Adrenal gland (tissue), 9 donors: ENCODE measurements at regions not wholly inside any gene's neighbourhood (a gene's known extent, or its start where the extent isn't known, plus 50 kb on each side); places are given as distances from the start of the nearest gene placed in this dataset.

ENCODE experiments used
- DNase-seq, 7 donors: peaks; one replicate each; pipeline ENCODE4 v3.0.0-alpha.2; 2019 to 2020
- H3K27ac ChIP-seq, 5 donors: fragments of 200-600 bp; sonication (generic) in 4 of 5; 1 replicate in 3 of 5; 2 replicates in 2 of 5; pipeline versions ENCODE4 v1.5.1 to v1.8.0; 2016 to 2020; ENCODE audit warnings: mild to moderate bottlenecking in 1 of 5
- H3K27me3 ChIP-seq: fragments of 200-600 bp; 2 replicates; pipeline ENCODE4 v1.8.0; 2021
- H3K36me3 ChIP-seq, 2 donors: fragments of 200-600 bp; replicated peaks in 1 of 2; 1 replicate in 1 of 2; 2 replicates in 1 of 2; pipeline versions ENCODE4 v1.5.1 to v1.8.0; 2018 to 2022
- H3K4me1 ChIP-seq, 2 donors: fragments of 200-600 bp; replicated peaks in 1 of 2; 1 replicate in 1 of 2; 2 replicates in 1 of 2; pipeline versions ENCODE4 v1.5.1 to v1.8.0; 2018 to 2021
- H3K4me3 ChIP-seq, 4 donors: fragments of 200-600 bp; sonication (generic) in 3 of 4; one replicate each; pipeline ENCODE4 v1.5.1; 2016 to 2018
- H3K9me3 ChIP-seq, 3 donors: fragments of 200-600 bp; sonication (generic) in 1 of 3; replicated peaks in 1 of 3; 1 replicate in 2 of 3; 2 replicates in 1 of 3; pipeline versions ENCODE4 v1.5.1 to v1.8.0; 2016 to 2021
- POLR2A ChIP-seq, 2 donors: fragments of 450-650 bp; IDR thresholded peaks; one replicate each; pipeline ENCODE4 v1.6.1; 2017; ENCODE audit warnings: antibody characterized with exemption in 2 of 2, mild to moderate bottlenecking in 2 of 2, moderate library complexity in 1 of 2
- WGBS, 4 donors: extraction: QIAGEN DNeasy Blood & Tissue Kit in 2 of 4; methylation state at CpG; one replicate each; pipeline versions ENCODE4 v1.1.5 to v1.1.7; 2013 to 2017; 5-methylcytosine and 5-hydroxymethylcytosine counted together
- intact Hi-C, 2 donors: fragments of 100-400 bp; cut with DNase I; formaldehyde crosslinking; loops; one replicate each; pipeline versions ENCODE4 v1.14.1 to v1.15.0; 2022 to 2023
- TF ChIP-seq, protein P1 (sequence below), 6 experiments: fragments of 450-650 bp in 4 of 6; fragments of 200-600 bp in 2 of 6; sonication (generic) in 1 of 6; IDR thresholded peaks; 1 replicate in 5 of 6; 2 replicates in 1 of 6; pipeline versions ENCODE4 v1.5.1 to v1.8.0; 2016 to 2021; ENCODE audit warnings: antibody characterized with exemption in 6 of 6, mild to moderate bottlenecking in 2 of 6, moderate library complexity in 1 of 6
- donor health status: healthy with polysubstance abuse.
- donor health status: Bipolar disorder and iron deficiency.
- donor health status: DM: yes; HTN: yes; CAD: no.
- donor health status: DM: no; HTN: no; CAD: no.
- donor health status: DM: no; HTN: no; CAD: no.

DNA sequence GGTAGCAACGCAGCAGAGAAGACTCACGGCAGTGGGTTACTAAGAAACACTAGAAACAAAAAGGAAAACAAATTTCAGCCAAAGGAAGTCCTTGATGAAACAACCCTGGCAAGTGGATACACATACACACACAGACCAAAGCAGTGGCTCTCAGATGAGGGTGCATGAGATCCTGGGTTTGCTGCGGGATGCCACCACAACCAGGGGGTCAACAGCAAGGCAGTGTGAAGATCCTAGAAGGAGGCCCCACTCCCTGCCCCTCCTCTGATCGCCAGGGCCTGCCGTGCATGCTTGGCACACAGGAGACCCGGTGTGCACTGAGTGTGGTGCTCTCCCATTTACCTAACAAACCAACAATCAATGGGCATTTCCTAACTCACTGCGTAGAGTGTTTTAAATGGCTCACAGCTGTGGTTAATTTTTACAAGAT lies 252.3 kb upstream of the KLF14 start:
- 52 to 66% (median 62%) methylated on average over 7 of the region's 7 CpGs for WGBS, 4 donors
- H3K27ac ChIP-seq, result peak overlapping the region in 2 of 5 donors; percentile 22 to 45
- no peak for DNase-seq
- no peak overlapping the region for H3K4me3 ChIP-seq
- TF ChIP-seq POLR2A (IDR thresholded peaks at IDR 0.05), result no peak
- TF ChIP-seq, protein P1, sequence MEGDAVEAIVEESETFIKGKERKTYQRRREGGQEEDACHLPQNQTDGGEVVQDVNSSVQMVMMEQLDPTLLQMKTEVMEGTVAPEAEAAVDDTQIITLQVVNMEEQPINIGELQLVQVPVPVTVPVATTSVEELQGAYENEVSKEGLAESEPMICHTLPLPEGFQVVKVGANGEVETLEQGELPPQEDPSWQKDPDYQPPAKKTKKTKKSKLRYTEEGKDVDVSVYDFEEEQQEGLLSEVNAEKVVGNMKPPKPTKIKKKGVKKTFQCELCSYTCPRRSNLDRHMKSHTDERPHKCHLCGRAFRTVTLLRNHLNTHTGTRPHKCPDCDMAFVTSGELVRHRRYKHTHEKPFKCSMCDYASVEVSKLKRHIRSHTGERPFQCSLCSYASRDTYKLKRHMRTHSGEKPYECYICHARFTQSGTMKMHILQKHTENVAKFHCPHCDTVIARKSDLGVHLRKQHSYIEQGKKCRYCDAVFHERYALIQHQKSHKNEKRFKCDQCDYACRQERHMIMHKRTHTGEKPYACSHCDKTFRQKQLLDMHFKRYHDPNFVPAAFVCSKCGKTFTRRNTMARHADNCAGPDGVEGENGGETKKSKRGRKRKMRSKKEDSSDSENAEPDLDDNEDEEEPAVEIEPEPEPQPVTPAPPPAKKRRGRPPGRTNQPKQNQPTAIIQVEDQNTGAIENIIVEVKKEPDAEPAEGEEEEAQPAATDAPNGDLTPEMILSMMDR (IDR thresholded peaks at IDR 0.05), result no peak
- H3K4me1 ChIP-seq, result peaks cover 25 to 80% of the 10 kb centered on the region in 2 donors
- H3K9me3 ChIP-seq, result no peaks in the 10 kb centered on the region
- no peaks in the 10 kb centered on the region for H3K27me3 ChIP-seq
- peaks cover 0 to 19% of the 10 kb centered on the region in 2 donors for H3K36me3 ChIP-seq
- intact Hi-C loops, result no loop called here

DNA sequence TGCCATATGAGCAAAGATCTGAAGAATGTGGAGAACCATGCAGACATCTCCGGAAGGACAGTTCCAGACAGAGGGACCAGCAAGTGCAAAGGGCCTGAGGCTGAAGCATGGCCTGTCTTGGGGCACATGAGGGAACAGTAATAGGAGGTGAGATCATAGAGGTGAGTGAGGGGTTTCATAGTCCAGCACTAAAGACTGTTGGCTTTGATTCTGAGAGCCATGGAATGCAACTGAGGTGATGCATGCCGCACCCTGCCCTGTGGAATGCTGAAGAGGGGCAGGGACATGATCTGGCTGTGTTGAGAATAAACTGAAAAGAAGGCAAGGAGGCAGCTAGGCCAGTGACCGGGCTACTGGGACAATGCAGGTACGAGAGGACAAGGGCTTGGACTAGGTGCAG lies 253.1 kb upstream of the KLF14 start:
- peaks cover 28 to 85% of the 10 kb centered on the region in 2 donors for H3K4me1 ChIP-seq
- peaks cover 0 to 19% of the 10 kb centered on the region in 2 donors for H3K36me3 ChIP-seq
- intact Hi-C loops, result no loop called here
- no peaks in the 10 kb centered on the region for H3K27me3 ChIP-seq
- H3K4me3 ChIP-seq, result no peak overlapping the region
- H3K27ac ChIP-seq, result peak overlapping the region in 2 of 5 donors; percentile 22 to 45
- DNase-seq, result no peak
- 92 to 100% (median 95%) methylated on average over 4 of the region's 4 CpGs for WGBS, 4 donors
- TF ChIP-seq, protein P1 (IDR thresholded peaks at IDR 0.05), result no peak
- no peak for TF ChIP-seq POLR2A (IDR thresholded peaks at IDR 0.05)
- no peaks in the 10 kb centered on the region for H3K9me3 ChIP-seq

DNA sequence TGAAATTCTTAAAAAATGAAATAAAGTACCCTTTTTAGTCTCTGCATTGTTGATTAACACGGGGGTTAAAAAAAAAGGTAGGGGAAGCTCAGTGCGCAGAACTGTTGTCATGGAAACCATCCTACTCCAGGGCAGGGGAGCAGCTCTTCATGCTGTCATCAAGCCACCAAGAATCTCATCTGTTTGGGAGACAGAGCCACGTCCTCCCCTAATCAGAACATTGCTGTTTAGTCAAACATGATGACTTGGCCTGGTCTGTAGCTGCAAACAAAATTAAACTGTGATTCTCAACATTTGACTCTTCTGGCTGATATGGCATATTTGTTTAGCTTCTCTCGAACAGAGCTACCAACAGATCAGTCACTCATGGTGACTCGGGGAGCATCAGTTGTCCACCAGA lies 254.4 kb upstream of the KLF14 start:
- WGBS, 4 donors, result 40 to 48% (median 46%) methylated on average over 5 of the region's 5 CpGs
- Histone ChIP-seq H3K4me3 (no peak overlapping the region), H3K27ac (peak overlapping the region in 2 of 5 donors; percentile 19 to 22), H3K27me3 (no peaks in the 10 kb centered on the region), H3K4me1 (peaks cover 32 to 82% of the 10 kb centered on the region in 2 donors), H3K36me3 (peaks cover 0 to 14% of the 10 kb centered on the region in 2 donors), H3K9me3 (no peaks in the 10 kb centered on the region)
- DNase-seq, result no peak
- TF ChIP-seq, protein P1 (IDR thresholded peaks at IDR 0.05), result no peak
- no peak for TF ChIP-seq POLR2A (IDR thresholded peaks at IDR 0.05)
- intact Hi-C loops, result no loop called here

DNA sequence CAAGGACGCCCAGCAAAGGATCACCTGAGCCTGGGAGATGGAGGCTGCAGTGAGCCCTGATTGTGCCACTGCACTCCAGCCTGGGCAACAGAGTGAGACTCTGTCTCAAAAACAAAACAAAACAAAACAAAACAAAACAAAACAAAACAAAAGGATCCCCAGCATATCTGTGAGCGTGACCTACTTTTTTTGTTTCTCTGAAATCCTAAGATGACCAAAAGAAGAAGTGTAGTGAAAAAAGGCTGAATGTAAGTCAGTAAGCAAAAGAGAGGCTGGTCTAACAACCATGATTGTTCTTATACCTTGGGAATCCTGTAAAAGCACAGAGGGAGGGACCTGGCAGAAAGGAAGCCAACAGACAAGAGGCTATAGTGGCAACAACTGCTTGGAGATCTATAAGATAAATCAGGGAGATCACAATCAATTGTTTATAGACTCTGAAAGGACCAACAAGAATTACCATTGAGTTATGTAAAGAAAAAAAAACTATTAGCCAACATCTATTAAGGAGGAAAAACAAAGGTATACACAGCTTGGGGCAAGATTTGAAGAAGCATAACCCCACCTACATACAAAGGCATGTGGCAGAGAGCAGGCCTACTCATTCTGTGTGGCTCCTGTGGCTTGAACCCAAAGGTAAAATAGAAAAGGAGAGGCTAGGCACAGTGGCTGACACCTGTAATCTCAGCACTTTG lies 255.2 kb upstream of the KLF14 start:
- no peak for TF ChIP-seq POLR2A (IDR thresholded peaks at IDR 0.05)
- TF ChIP-seq, protein P1 (IDR thresholded peaks at IDR 0.05), result no peak
- Histone ChIP-seq H3K27me3 (no peaks in the 10 kb centered on the region), H3K27ac (peak overlapping the region in 2 of 5 donors; percentile 20 to 56), H3K9me3 (no peaks in the 10 kb centered on the region), H3K4me3 (no peak overlapping the region), H3K4me1 (peaks cover 33 to 84% of the 10 kb centered on the region in 2 donors), H3K36me3 (peaks cover 0 to 10% of the 10 kb centered on the region in 2 donors)
- intact Hi-C loops, result no loop called here
- no peak for DNase-seq
- WGBS, 4 donors, result 55 to 74% (median 60%) methylated on average over 2 of the region's 2 CpGs
